Spleen (tissue), 7 donors: ENCODE measurements at regions not wholly inside any gene's neighbourhood (a gene's known extent, or its start where the extent isn't known, plus 50 kb on each side); places are given as distances from the start of the nearest gene placed in this dataset.

Source experiments
- POLR2A ChIP-seq, 3 donors: fragments of 450-650 bp; IDR thresholded peaks; one replicate each; pipeline ENCODE4 v1.5.1; 2017; ENCODE audit warnings: antibody characterized with exemption in 3 of 3, mild to moderate bottlenecking in 1 of 3
- POLR2AphosphoS5 ChIP-seq, 3 donors: sonication (generic); formaldehyde crosslinking; IDR thresholded peaks; one replicate each; pipeline ENCODE4 v1.5.1; 2017; ENCODE audit warnings: antibody characterized with exemption in 3 of 3
- TF ChIP-seq, protein P1 (sequence below), 11 experiments: fragments of 200-600 bp in 7 of 11; fragments of 450-650 bp in 4 of 11; sonication (generic) in 4 of 11; IDR thresholded peaks in 8 of 11; conservative IDR thresholded peaks in 3 of 11; 1 replicate in 7 of 11; 2 replicates in 4 of 11; pipeline versions ENCODE4 v1.4.0 to v1.8.0; 2016 to 2021; ENCODE audit warnings: antibody characterized with exemption in 11 of 11, inconsistent platforms in 4 of 11, mild to moderate bottlenecking in 1 of 11
- donor health status: DM: no; HTN: no; CAD: no; lungs with moderate emphysema.
- donor health status: DM: no; HTN: no; CAD: no.
- donor health status: DM: no; HTN: no; CAD: no.

DNA sequence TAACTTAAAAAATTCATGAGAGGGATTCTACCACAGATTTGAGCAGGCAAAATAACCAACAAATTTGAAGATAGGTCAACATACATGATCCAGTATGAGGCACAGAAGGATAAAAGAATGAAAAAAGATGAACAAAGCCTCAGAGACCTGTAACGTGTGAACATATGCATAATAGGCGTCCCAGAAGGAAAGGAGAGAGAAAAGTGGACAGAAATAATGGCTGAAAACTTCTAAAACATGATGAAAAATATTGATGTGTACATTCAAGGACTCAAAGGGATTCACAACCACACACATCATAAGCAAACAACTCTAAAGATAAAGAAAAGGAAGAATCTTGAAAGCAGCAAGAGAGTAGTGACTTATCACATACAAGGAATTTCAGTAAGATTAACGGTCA is 100.1 kb upstream of the PARD3B start:
- TF ChIP-seq POLR2A (IDR thresholded peaks at IDR 0.05) (no peak), POLR2AphosphoS5 (IDR thresholded peaks at IDR 0.05) (no peak)
- TF ChIP-seq, protein P1, sequence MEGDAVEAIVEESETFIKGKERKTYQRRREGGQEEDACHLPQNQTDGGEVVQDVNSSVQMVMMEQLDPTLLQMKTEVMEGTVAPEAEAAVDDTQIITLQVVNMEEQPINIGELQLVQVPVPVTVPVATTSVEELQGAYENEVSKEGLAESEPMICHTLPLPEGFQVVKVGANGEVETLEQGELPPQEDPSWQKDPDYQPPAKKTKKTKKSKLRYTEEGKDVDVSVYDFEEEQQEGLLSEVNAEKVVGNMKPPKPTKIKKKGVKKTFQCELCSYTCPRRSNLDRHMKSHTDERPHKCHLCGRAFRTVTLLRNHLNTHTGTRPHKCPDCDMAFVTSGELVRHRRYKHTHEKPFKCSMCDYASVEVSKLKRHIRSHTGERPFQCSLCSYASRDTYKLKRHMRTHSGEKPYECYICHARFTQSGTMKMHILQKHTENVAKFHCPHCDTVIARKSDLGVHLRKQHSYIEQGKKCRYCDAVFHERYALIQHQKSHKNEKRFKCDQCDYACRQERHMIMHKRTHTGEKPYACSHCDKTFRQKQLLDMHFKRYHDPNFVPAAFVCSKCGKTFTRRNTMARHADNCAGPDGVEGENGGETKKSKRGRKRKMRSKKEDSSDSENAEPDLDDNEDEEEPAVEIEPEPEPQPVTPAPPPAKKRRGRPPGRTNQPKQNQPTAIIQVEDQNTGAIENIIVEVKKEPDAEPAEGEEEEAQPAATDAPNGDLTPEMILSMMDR (IDR thresholded peaks at IDR 0.05 in 8 of 11, conservative IDR thresholded peaks at IDR 0.05 in 3 of 11) = no peak
